Bronchial epithelial cell (primary cell): ENCODE measurements at regions not wholly inside any gene's neighbourhood (a gene's known extent, or its start where the extent isn't known, plus 50 kb on each side); places are given as distances from the start of the nearest gene placed in this dataset.

Experiments used
- DNase-seq: peaks from one replicate; pipeline ENCODE4 v3.0.0-alpha.2; 2010; ENCODE audit warnings: low read depth
- FAIRE-seq: peaks from 2 replicates; lab custom pipeline; 2011; peaks lifted over from hg19 to GRCh38; lab: Jason Lieb, UNC
- H3K27me3 ChIP-seq: 2 replicates; pipeline ENCODE4 v1.5.1; 2011; ENCODE audit warnings: low read length; ENCODE audit not compliant: control insufficient read depth, insufficient read depth
- H3K36me3 ChIP-seq: 2 replicates; pipeline ENCODE4 v1.5.1; 2011; ENCODE audit warnings: low read length; ENCODE audit not compliant: control insufficient read depth, insufficient read depth
- H3K4me3 ChIP-seq: 2 replicates; pipeline ENCODE4 v1.5.1; 2011; ENCODE audit warnings: mild to moderate bottlenecking, low read depth, low read length, control low read depth
- TF ChIP-seq, protein P1 (sequence below): IDR thresholded peaks from 2 replicates; pipeline ENCODE4 v1.5.1; 2011; ENCODE audit warnings: mild to moderate bottlenecking, moderate library complexity, low read length, control low read depth, inconsistent platforms; ENCODE audit not compliant: insufficient read depth, severe bottlenecking

DNA sequence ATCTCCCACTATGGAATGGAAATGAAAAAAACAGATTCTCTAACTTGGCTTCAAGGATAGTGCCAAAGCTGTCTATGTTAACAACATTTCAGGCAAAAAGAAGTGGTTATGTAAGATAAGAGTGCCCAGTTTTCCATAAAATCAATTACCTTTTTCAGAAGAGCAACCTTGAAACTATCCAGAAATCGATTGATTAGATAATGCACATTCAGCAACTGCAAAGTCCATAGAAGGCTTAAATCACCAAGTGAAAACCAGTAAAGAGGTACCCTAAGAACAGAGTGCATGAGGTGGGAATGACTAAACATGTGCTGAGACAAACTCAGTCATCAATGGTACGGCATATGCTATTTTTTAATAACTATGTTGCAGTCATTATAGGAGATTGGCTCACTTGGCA lies 71.9 kb upstream of the TNKS2 start:
- no peaks in the 10 kb centered on the region for H3K36me3 ChIP-seq
- H3K27me3 ChIP-seq, result peaks cover 7% of the 10 kb centered on the region
- TF ChIP-seq, protein P1, sequence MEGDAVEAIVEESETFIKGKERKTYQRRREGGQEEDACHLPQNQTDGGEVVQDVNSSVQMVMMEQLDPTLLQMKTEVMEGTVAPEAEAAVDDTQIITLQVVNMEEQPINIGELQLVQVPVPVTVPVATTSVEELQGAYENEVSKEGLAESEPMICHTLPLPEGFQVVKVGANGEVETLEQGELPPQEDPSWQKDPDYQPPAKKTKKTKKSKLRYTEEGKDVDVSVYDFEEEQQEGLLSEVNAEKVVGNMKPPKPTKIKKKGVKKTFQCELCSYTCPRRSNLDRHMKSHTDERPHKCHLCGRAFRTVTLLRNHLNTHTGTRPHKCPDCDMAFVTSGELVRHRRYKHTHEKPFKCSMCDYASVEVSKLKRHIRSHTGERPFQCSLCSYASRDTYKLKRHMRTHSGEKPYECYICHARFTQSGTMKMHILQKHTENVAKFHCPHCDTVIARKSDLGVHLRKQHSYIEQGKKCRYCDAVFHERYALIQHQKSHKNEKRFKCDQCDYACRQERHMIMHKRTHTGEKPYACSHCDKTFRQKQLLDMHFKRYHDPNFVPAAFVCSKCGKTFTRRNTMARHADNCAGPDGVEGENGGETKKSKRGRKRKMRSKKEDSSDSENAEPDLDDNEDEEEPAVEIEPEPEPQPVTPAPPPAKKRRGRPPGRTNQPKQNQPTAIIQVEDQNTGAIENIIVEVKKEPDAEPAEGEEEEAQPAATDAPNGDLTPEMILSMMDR, result no peak
- no peak for FAIRE-seq
- no peak overlapping the region for H3K4me3 ChIP-seq
- DNase-seq, result no peak

DNA sequence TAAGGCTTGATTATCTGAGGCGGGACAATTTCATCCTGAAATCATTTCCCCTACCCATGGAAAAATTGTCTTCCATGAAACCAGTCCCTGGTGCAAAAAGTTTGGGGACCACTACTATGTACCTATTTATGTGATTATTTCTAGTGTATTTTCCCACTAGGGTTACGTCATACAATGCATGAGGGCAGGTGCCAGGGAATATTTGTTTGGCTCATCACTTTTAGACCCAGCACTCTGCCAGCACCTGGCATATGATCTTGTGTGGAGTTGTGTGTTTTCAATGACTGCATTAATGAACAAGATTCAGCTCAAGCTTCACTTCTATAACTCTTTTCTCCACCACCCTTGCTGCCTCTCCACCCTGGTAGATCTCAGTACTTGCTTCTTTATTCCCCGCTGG lies 73.3 kb upstream of the TNKS2 start:
- TF ChIP-seq, protein P1, result no peak
- H3K27me3 ChIP-seq, result peaks cover 7% of the 10 kb centered on the region

DNA sequence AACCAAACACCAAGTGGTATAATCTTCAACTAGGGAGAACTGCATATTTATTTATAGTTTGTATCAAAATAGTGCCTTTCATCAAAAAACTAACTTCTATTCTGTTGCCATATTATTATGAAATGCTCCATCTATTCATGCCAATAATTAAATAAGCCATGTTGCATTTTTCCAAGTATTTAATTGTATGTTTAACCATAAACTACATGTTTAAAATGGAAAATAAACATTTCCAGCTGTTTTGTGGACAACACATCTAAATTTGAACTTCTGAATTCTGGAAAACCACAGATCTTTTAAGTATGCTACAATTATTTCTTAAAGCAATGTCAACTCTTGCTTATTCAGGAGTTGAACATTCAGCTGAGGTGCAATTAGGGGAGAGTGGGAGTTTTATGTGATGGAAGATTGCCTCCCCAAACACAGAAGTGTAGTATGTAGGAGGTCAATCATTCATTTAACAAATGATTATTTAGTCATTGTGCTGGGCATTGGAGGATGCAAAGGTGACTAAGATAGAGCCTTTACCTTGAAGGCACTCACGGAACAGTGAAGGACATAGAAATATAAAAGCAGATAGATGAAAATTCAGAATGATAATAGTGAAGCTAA lies 80.7 kb upstream of the PPP1R3C start:
- Histone ChIP-seq H3K27me3 (peaks cover 5% of the 10 kb centered on the region), H3K4me3 (no peak overlapping the region), H3K36me3 (no peaks in the 10 kb centered on the region)
- TF ChIP-seq, protein P1, result no peak
- no peak for FAIRE-seq
- DNase-seq, result no peak

More for the DNA sequence above, 73.3 kb upstream of the TNKS2 start:
- no peaks in the 10 kb centered on the region for H3K36me3 ChIP-seq
- DNase-seq, result no peak
- H3K4me3 ChIP-seq, result no peak overlapping the region
- FAIRE-seq, result no peak

DNA sequence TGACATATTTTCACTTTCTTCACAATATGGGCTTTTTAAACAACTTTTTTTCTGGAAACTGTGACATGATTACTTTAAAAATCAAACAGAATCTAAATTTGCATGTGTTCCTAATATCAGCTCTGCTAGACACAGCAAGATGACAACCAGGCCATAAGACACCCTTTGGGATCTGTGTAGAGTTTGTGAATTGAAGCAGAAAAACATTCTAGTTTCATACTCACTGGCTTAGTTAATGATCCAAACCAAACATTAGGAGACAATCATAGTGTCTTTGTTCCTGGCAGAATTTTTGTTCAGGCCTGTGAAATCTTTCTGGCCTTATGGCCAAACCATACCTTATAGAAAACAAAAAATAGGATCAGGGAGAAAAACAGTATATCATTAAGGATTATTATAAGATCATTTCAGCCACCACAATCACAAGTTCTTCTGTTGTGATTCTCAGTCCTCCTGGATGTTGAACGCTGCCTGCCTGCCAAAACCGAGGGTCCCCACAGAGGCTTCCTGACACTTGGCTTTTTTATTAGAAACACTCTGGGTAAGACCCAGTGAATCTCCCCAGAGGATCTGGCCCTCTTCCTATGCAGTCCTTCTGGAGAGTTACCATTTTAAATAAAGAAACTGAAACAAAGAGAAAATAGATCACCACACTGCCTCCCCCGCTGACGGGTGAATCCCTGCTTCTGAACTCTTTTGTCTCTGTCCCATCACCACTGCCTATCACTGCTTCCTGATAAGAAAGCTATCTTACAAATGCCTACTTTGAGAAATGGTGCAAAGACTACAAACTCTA lies 79.2 kb upstream of the PPP1R3C start:
- no peak overlapping the region for H3K4me3 ChIP-seq
- peaks cover 5% of the 10 kb centered on the region for H3K27me3 ChIP-seq
- TF ChIP-seq, protein P1, result no peak
- H3K36me3 ChIP-seq, result no peaks in the 10 kb centered on the region
- DNase-seq, result no peak
- no peak for FAIRE-seq

DNA sequence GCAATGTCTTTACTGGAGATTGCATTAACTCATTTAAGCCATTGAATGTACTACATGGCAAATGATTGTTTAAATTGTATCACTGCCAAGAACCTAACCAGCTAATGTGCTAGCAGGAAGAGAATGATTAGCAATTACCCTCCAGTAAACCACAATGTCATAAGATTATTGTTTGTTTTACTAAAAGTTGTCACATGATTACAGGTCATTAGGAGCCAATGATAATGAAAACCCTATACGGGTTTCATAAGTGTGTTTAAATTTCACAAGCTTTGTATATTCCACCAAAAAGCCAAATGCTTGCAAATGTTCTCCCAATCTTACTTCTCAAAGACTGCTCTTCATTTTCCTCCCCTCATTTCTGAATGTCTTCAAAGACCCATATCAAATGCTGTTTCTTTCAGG lies 76.5 kb upstream of the PPP1R3C start:
- FAIRE-seq (no peak), DNase-seq (peak; percentile 81)
- Histone ChIP-seq H3K4me3 (no peak overlapping the region), H3K27me3 (peaks cover 4% of the 10 kb centered on the region), H3K36me3 (no peaks in the 10 kb centered on the region)
- TF ChIP-seq, protein P1, result no peak
